Kidney capillary endothelial cell (primary cell): ENCODE measurements at regions not wholly inside any gene's neighbourhood (a gene's known extent, or its start where the extent isn't known, plus 50 kb on each side); places are given as distances from the start of the nearest gene placed in this dataset.
"Not testable (repeated sequence)": the region's sequence is repeated elsewhere in the genome, so short reads cannot be mapped to it uniquely, and the experiment has no call there.

Experiments
- DNase-seq: peaks from one replicate; pipeline ENCODE4 v3.0.0-alpha.2; 2018; ENCODE audit warnings: low spot score

DNA sequence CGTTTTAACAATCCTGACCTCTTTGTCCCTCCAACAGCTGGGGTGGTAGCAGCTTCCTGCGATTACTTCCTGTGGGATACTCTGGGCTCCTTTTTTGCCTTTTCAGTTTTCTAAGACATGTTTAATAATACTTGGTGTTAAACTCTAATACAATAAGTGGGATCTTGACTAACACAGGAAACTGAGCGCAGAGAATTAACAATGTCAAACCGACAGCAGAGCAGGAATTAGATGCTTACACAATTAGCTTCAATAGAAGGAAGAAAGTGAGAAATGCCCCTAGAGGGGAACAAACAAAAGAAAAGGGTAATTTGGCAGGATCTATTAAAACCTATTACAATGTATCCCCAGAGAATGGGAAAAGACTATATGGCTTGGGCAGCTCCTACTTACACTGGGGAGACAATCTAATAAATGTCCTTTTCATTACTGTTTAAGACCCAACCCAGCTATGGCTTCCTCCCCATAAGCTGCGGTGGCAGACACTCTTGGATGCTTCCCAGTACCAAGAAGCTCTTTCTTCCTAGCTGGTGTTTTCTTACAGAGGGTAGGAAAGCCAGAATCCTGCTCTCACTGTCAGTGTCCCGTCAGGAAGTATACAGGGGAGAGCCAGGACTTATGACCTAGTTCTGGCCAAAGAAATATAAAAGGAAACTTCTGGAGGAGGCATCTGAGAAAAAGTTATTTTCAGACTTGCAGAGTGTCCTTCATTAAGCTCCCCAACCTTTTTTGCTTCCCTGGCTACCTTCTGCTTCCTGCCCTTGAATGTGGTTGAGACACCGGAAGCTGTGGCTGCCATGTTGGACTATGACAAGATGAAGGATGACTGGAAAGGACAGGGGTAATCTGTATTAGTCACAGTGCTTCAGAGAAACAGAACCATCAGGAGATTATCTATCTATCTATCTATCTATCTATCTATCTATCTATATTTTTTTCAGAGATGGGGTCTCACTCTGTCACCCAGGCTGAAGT, 194.1 kb upstream of the KBTBD8 start:
- DNase-seq = peak; percentile 48

DNA sequence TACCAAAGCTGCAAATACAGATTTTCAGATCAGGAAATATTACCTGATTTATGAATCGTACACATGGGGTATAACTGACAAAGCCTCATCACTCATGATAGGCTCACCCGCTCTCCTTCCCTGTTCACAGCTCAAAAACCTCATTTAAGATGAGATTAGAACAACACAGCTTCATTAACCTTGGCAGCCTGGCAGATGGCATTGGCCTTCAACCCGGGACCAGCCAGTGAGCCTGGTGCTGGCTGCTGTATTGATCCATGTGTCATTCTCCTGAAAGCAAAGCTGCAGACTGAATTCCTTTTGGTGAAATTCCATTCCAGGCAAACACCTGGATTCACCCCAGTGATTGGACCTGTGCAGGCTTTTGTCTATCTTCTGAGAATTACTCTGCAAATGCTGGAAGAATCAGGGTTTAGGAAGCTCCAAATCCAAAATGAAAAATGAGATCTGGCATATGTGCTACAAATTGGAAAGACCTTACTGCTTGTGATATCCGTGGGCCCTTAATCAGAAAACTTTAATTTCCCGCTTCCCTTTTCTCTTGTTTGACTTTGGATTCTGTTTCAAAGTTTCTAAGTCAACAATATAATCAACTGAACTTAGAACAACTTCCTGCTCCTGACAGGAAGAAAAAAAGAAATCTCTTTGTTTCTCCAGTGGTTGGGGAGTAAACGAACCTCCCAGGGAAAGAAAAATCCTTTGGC, 189.1 kb upstream of the KBTBD8 start:
- no peak for DNase-seq

DNA sequence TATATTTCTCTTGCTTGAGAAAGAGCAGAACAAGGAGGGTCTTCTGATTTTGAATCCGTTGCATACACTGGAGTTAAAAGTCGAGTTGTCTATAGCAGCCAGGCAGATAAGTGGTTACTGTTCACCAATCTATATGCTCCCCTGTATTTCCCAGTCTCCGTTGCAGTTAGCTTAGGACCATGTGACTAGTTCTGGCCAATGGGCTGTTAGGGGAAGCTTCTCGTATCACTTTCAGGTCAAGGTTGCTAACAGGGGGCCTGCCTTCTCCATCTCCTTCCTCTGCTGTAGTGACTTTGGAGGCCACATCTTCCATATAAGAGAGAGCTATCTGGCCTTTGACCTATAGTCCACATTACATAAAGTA, 188.5 kb upstream of the KBTBD8 start:
- DNase-seq = no peak

DNA sequence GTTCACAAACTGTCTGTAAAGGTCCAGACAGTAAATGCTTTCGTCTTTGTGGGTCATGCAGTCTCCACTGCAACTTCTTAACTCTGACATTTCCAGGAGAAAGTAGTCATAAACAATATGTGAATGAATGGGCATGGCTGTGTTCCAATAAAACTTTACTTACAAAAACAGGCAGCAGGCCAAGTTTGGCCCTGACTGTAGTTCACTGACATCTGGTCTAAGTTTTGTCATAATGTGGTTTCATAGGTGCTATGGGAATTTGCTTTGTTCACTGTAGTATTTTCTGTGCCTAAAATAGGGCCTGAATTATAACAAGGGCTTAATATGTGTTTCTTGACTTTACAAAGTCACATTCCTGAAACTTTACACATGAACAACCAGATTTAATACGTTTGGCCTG, 186.0 kb upstream of the KBTBD8 start:
- DNase-seq = no peak

DNA sequence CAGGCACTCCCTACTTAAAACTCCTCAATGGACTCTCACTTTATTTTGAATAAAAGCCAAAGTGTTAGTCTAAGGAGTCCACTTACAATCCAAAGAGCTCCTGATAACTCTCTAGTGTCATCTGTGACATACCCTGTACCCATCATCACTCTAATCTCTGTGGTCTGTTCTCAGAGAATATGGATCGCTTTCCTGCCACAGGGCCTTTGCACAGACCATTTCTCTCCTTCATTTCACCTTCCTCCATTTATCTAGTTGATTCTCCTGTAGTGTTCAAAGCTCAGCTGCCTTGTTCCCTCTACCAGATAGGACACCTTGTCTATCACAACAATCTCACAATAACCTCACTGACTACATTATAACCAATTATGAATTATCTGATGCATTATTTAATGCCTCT, 185.4 kb upstream of the KBTBD8 start:
- no peak for DNase-seq

DNA sequence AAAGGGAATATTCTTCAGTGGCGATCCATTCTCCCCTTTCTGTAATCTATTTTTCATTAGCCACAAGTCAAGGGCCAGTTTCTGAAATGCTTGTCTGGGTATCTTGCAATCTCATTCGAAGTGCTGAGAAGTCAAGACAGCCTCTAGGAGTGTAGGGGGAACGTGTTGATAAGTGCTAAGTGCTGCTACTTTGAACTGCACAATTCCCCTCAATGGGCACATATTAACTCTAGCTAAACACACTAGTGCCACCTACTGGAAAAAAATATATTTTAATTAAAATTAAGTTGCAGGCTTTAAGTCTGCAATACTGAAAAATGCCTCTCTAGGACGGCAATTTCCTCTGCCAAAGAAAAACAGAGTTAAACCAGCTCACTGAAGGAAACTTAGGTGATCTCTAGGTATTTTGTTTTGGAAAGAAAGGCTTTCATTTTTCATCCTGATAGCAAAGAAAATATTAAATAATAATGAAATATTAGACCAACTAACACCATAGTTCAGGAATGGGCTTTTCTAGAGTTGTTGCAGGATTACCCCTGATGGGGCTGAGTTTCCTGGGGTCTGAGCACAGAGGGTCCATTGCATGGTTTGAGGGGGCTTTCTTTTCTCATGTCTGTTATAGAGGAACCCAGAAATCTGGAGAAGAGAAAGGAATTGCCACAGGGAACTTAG, 181.9 kb upstream of the KBTBD8 start:
- peak; percentile 72 for DNase-seq

DNA sequence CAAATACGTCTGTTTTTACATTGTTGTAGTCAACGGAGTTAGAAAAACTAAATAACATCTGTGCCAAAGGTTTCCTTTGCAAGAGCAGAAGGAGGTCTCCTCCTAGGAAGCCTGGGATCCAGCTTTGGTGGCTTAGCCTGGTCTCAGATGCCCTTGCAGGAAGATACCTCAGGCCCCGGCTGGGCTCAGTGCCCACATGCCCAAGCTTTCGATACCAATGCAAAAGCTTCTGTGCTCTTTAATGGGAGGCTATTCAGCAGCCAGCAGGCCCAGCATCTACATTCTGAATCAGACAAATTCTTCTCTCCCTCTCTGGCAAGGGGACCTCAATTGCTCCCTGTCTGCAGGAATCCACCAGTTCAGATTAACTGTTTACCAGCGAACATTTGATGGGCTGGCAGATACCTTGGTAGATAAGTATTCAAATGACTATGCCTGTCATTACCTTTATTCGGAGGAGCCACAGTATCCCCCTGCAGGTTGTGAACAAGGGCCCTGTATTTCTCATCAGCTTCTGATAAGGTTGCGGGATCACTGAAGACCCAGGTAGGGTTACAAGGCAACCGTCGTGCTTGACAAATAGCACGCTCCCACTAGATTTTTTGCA, 180.1 kb upstream of the KBTBD8 start:
- no peak for DNase-seq

DNA sequence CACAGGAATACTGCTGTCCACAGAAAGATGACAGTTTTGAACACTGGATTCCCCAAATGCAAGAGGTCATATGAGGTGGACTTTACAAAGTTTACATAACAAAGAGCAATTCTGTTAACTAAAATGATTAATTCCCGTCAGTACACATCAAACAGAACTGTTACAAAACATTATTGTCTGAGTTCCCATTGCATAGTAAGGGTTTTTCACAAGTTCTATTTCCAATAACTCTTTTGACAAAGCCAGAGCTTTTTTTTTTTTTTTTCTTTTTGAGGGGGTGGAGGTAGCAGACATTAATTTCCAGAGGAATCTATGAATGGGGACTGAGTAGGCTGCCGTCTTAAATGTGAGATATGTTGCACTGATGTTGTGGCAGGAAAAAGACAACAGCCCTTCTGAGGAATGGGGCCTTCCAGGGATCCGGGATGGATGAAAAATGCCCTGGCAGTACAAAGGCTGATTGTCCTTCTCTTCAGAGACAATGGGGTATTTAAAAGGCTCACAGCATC, 178.1 kb upstream of the KBTBD8 start:
- no peak for DNase-seq

DNA sequence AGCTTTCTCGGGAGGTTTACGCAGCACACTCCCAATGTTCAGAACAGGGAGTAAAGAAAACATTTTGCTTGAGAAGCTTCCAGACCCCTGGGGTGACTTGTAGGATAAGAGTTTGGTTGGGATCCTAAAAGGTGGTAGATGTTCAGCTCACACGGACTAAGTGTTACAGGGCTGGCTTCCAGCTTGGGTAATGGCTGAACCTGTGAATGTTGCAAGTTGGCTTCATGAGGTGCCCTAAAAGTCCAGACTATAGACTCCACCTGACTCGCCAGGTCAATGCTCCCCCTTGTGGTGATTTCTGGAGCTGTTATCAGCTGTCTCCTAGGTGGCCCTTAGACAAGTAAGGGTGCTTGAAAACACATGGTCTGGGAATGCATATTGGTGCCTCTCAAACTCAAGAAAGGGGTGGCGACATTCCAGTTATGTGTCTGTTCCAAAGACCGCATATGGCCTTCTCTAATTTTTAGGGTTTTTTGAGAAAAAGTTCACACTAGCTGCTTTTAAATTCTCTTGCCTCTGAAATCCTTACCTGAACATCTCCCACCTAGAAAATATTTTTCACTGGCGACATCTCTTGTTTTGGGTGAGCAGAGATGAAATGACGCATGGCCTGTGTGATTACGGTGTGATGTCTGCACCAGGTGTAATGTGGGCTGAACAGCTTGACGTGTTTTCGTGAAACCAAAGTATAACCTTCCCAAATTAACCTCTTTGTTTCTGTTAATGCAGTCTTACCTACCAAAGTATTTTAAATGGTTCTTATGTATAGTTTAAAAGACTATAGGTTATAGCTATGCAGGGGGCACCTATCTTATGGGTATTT, 175.7 kb upstream of the KBTBD8 start:
- peak; percentile 20 for DNase-seq

DNA sequence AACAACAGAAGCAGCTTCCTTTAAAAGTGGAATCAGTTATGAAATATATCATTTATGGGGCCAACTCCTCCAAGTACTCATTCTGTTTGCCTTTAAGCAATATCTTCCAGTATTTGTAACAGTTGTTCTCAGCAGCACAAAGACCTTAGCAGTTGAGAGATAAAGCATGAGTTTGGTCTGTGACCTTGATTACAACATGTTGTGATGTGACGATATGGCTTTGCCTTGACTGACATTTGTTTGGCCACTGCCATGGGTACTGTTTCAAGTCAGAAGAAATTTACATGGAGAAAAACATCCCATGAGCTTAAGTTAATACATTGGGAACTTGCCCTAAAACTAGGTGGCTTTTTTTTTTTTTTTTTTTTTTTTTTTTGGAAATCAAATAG, 175.1 kb upstream of the KBTBD8 start:
- DNase-seq = no peak

DNA sequence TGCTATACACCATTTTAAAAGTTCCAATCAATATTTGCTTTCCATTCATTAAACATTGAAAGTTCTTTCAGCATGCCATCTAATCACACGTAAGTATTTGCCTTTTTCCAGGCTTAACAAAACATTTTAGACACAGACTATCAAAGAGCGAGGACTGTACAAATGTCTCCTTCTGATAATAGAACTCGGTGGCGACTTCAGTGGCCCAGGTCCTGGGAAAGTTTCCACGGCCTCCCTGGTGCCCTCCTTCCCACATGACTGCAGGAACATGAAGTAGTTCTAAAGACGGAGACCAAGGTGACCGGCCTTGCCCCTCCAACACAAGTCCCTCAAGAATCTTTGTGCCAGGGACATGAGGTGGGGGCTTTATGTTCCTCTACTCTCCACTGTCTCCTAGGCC, 174.6 kb upstream of the KBTBD8 start:
- no peak for DNase-seq

DNA sequence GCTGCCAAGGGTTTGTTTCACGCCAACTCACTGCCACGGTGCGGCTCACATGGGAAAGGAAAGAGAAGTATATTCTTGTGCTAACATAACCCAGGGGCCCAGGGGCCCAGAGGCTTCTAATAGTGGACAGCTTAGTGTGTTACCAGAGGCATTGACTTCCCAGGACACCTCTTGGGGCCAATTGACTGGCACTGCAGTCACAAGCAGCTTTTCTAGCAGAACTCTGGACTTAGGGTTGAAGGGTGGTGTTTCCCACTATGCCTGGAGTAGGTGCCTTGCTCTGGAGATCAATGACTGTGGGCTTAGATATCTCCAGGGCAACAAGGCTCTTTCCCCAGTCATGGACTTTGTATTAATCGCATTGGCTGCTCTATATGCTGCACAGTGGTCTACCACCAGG, 172.7 kb upstream of the KBTBD8 start:
- no peak for DNase-seq

DNA sequence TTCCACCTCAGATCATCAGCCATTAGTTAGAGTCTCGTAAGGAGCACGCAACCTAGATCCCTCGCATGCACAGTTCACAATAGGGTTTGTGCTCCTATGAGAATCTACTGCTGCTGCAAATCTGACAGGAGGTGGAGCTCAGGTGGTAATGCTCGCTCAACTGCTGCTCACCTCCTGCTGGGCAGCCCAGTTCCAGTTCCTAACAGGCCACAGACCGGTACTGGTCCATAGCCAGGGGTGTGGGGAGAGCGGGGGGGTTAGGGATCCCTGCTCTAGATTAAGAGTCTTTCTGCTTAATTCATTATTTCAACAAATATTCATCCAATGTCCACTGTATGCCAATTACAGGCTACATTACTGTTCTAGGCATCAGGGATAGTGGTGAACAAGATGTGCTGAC, 170.4 kb upstream of the KBTBD8 start:
- no peak for DNase-seq

DNA sequence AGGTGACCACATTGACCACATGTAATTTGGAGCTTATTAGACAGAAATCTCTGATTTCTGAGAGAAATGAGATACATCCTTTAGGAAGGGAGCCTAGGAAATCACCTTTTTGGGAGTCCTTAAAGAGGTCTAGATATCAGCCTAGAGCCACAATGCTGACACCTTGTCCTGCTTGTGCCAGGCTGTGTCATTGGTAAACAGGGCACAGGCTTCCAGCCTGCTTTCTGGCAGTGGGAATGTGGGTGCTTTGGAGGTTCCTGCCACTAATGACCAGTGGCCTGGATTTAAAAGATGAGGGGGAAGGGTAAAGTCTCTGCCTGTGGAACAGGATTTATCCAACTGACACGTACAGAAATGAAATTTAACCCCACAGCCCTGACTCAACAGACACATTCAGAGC, 169.8 kb upstream of the KBTBD8 start:
- no peak for DNase-seq

DNA sequence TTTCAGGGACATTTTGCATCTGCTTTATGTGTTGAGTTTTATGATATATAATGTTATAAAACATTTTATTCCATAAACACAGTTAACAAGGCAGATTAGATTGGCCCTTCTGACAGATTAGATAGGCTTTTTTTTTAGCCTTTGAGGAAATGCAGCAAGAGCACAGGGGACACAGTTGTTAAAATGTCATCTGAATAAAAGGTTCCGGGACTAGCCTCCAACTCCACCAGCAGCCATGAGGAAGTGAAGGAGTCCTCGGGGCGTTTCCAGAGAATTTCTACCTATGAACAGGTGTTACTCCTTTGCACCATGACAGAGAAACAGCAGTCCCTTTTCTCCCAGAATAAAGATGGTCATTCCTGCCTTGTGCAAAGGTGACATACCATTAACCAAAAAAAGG, 167.8 kb upstream of the KBTBD8 start:
- no peak for DNase-seq

DNA sequence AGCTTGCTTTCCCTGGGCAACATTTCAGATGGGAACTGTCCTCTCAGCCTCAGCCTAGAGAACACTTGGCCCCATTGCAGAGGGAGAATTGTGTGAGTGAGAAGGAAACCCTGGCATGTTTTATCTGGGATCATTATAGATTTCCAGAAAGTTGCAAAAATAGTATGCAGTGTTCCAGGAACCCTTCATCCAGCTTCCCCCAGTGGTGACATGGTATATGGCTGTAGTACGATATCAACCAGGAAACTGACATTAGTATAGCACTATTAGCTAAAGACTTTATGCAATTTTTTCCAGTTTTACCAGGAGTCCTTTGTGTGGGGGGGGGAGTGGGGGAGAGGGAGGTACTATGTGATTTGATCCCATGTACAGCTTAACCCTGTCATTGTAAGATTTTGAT, 166.2 kb upstream of the KBTBD8 start:
- no peak for DNase-seq

DNA sequence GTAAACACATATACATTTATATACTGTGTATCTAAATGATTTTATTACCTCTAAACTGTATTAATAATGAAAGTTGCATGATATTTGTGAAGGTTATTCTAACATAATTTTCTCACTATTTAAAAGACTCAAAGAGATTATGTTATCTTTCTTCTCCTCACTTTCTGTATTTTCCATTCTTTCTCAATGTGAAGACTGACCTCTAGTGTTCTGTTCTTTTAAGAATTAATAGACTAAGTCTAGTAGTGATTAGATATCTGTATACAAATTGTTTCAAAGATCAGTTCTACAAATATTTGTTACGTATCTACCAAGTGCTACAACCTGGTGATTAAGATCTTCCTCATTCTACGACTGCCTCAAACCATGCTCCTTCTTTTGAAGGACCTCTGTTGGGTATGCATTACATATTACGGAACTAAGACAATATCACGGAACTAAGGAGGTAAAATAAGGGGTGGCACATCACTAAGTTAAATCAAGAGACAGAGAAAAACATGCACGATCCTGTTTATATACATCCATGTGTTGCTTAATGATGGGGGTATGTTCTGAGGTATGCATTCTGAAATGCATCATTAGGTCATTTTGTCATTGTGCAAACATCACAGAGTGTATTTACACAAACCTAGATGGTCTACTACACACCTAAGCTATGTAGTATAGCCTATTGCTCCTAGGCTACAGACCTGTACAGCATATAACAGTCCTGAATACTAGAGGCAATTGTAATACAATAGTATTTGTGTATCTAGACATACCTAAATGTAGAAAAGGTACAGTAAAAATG, 161.5 kb upstream of the KBTBD8 start:
- DNase-seq = no peak

DNA sequence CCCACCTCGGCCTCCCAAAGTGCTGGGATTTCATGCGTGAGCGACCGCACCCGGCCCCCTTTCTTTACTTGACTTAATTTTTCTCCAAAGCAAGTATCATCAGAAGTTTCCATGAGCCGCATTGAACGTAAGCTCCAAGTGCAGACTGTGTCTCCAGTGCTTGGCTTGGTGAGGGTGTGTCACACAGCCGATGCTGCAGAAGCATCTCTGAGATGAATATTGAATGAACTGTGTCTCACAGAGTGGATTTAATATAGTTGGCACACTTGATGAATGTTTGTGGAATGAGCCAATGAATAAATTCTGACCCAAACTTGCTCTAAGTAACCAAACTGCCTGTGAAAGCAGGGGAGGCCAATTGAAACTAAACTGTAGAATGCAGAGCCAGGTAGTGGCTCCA, 159.4 kb upstream of the KBTBD8 start:
- no peak for DNase-seq

DNA sequence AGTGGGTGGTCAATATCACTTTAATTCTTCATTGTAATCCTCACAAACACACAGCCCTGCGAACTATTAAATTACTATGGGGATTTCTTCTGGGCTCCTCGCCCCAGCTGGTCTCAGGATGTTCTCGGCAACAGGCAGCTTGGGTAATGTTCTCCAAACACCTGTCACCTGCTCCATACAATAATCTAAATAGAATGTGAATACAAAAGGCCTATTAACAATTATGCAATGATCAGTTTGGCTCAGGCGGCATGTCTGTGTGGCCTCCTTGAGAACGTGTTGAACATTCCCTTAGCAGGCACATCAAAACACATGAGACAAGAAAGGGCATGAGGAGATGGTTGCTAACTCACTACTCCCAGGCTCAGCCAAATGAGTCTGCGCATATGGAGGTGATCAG, 158.6 kb upstream of the KBTBD8 start:
- no peak for DNase-seq

DNA sequence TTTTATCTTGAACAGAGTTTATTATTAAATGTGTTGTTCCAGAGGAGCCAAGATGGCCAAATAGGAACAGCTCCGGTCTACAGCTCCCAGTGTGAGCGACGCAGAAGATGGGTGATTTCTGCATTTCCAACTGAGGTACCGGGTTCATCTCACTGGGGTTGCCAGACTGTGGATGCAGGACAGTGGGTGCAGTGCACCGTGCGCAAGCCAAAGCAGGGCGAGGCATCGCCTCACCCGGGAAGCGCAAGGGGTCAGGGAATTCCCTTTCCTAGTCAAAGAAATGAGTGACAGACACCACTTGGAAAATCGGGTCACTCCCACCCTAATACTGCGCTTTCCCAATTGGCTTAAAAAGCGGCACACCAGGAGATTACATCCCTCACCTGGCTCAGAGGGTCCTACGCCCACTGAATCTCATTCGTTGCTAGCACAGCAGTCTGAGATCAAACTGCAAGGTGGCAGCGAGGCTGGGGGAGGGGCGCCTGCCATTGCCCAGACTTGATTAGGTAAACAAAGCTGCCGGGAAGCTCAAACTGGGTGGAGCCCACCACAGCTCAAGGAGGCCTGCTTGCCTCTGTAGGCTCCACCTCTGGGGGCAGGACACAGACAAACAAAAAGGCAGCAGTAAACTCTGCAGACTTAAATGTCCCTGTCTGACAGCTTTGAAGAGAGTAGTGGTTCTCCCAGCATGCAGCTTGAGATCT, 155.2 kb upstream of the KBTBD8 start:
- not testable (repeated sequence) for DNase-seq
